Posterior vena cava (tissue), 2 donors: ENCODE measurements at regions not wholly inside any gene's neighbourhood (a gene's known extent, or its start where the extent isn't known, plus 50 kb on each side); places are given as distances from the start of the nearest gene placed in this dataset.
"Not testable (repeated sequence)": the region's sequence is repeated elsewhere in the genome, so short reads cannot be mapped to it uniquely, and the experiment has no call there.

Experiments used
- DNase-seq: peaks from one replicate; pipeline ENCODE4 v3.0.0-alpha.2; 2020; ENCODE audit warnings: low spot score
- intact Hi-C, 2 donors: fragments of 100-400 bp; cut with DNase I; formaldehyde crosslinking; loops; one replicate each; pipeline versions ENCODE4 v1.14.1 to v1.14.2; 2022 to 2023
- donor health status: DM: yes; HTN: yes; CAD: no.
- donor health status: DM: yes; HTN: yes; CAD: no.

DNA sequence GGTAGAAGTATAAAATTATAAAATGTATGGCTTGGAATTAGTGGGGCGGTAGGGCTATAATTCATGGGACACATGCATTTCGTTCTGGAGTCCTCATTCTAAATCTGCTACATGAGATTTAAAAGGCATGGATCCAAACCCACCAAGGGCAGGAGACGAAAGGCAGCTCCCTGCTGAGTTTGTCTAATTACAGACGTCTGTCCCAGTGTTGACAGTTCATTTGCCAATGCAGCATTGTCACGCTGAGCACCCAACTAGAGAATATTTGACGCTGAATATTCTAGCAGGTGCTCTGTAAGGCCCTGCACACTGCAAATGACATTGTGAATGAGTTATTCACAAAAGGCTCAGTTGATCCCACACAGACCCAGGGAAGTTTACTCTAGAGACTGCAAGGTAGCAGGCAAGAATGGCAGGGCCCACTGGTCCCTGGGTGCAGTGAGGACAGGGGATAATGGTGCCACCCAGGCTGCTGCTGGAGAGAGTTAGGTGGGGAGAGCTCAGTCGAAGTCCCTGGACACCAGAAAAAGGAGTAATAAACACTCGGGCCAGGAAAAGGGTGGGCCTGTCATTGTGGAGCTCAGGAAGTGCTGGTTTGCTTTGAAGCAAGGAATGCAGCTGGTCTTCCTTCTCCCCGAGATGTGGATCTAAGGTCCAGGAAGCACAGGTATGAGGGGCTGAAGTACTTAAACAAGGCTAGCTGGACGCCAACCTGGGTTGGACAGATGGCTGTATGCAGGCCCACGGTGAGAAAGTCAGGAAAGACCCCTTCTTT, 75.0 kb upstream of the JCAD start:
- intact Hi-C loops: no loop called here
- DNase-seq: no peak

DNA sequence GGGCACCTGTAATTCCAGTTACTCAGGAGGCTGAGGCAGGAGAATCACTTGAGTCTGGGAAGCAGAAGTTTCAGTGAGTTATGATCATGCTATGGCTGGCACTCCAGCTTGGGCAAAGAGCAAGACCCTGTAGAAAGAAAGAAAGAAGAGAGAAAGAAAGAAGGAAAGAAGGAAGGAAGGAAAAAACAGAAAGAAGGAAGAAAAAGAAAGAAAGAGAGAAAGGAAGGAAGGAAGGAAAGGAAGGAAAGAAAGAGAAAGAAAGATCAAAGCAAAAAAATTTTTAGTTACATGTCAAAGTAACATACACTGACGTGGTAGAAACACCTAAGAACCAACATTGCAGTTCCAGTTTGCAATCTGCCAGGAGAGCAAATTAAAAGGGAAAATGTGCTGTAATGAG, 73.8 kb upstream of the JCAD start:
- intact Hi-C loops: no loop called here
- DNase-seq: no peak

DNA sequence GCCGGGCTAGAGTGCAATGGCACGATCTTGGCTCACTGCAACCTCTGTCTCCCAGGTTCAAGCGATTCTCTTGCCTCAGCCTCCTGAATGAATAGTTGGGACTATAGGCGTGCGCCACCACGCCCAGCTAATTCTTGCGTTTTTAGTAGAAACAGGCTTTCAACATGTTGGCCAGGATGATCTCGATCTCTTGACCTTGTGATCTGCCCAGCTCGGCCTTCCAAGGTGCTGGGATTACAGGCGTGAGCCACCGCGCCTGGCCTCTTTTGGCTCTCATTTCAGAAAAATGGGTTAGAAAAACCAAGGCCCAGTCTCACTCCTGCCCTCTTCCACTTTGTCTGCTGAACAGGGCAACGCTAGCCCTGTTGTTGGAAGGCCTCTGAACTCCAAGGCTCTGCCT, 72.0 kb upstream of the JCAD start:
- DNase-seq, intact Hi-C loops: not testable (repeated sequence)

DNA sequence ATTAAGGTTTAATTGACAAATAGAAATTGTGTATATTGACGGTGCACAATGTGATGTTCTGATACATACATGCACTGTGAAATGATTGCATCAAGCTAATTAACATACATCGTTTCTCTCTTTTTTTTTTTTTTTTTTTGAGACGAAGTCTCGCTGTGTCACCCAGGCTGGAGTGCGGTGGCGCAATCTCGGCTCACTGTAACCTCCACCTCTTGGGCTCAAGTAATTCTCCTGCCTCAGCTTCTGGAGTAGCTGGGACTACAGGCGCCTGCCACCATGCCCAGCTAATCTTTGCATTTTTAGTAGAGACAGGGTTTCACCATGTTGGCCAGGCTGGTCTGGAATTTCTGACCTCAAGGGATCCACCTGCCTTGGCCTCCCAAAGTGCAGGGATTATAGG, 69.9 kb upstream of the JCAD start:
- intact Hi-C loops, DNase-seq: not testable (repeated sequence)

DNA sequence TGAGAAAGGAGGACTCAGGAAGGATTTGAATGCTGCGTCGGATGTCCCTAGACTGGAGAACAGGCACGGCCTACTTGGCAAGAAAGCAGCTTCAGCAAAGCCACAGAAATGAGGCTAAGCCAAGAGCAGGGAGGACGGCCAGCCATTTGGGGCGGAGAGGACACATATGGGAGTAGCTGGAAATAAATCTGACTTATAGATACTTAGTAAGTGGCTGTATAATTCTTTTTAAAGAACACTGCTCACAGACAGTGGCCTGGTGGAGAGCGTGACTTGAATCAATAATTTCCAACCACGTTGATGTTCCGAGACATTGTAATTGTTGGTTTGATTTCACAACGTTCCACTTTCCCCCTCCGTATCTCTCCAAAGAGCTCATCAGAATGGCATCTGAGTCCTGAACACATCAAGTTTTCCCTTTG, 67.7 kb upstream of the JCAD start:
- DNase-seq: no peak
- intact Hi-C loops: no loop called here

DNA sequence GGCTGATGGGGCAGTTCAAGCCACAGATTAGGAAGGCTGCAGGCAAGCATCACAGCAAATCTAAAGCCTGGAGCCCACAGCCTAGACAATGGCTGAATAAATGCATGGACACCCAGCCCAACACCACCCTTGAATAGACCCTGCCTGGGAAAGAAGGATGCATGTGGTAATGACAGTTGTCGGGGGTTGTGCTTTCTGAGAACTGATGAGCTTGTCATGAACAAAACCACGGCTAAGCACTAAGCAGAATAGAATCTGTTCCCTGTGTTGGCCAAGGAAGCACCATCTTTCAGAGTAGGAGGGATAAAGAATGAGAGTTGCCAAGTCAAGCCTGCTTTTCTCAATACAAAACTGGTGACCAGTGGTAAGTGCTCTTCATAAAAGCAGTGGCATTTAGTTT, 66.1 kb upstream of the JCAD start:
- no peak for DNase-seq
- intact Hi-C loops: no loop called here

DNA sequence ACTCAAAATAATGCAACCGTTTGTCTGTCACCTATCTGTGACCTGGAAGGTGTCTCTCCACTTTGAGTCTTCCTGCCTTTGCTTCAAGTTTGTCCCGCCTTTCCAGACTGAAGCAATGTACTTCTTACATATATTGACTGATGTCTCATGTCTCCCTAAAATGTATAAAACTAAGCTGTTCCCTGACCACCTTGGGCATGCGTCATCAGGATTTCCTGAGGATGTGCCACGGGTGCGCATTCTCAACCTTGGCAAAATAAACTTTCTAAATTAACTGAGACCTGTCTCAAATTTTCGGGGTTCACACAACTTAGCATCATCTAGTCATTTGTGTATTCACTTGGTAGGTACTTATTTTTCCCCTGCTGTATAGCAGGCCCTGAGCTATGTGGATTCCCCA, 65.3 kb upstream of the JCAD start:
- DNase-seq: no peak
- intact Hi-C loops: no loop called here

DNA sequence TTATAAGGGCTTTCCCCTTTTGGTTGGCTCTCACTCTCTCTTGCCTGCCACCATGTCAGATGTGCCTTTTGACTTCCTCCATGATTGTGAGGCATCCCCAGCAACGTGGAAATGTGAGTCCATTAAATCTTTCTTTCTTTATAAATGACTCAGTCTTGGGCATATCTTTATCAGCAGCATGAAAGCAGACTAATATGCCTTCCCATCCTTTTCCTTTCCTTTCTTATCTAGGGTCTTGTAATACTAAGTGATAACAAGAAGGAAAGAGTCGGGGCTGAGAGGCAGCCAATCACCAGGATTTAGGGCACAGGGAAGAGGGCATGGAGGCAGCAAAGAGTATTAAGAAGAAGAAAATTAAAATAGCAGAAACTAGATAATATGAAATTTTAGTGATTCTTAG, 62.0 kb upstream of the JCAD start:
- intact Hi-C loops: no loop called here
- DNase-seq: no peak

DNA sequence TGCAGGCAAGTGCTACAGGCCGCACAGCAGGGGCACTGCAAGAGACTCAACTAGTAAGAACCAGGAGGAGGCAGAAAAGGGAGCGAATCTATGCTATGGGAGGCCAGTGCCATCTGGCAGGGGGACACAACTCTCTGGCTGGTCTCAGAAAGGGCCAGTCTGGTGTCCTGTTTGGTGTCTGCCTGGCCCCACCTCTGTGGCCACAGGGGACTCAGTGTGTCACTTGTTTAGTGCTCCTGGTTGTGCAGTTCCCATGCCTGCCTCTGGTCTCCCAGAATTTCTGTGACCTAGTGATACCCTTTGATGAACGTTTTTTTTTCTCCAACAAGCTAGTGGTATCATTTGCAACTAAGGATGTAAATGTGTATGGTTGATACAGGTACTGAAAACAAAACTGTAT, 59.2 kb upstream of the JCAD start:
- intact Hi-C loops: loop anchor here in 1 of 2 donors (10.0 kb wide), 1 partner anchor 74 kb away; no protein-coding TSS in a partner anchor
- no peak for DNase-seq

DNA sequence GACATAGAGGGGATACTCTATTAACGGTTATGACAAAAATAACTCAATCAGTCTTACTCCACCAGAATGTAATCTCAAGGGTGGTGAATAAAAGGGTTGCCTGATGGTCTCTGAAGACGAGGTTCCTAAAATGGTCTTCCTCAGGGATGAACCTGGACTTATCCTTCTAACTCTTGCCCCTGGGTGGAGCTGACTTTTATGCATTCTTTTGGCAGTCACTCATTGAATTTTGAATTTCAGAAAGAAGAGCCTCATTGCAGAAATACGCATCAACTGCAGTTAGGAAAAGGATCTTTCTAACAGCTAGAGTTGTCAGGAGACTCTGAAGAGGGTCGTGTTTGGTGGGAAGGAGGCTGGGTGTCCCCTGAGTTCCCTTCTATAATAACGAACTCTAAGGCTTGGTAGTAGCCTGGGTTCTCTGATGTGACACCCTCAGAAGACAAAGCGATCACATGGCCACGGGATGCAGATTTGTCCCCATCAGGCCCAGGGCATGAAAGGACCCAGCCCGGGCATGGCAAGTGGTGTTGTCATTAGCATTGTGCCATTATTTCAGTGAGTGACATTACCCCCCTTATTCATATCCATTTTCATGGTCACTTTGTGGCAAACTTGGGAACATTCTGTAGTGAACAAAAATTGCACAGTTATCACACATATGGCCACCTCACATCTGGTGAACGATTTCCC, 58.6 kb upstream of the JCAD start:
- intact Hi-C loops: loop anchor here in 1 of 2 donors (10.0 kb wide), 1 partner anchor 73 kb away; no protein-coding TSS in a partner anchor
- no peak for DNase-seq

DNA sequence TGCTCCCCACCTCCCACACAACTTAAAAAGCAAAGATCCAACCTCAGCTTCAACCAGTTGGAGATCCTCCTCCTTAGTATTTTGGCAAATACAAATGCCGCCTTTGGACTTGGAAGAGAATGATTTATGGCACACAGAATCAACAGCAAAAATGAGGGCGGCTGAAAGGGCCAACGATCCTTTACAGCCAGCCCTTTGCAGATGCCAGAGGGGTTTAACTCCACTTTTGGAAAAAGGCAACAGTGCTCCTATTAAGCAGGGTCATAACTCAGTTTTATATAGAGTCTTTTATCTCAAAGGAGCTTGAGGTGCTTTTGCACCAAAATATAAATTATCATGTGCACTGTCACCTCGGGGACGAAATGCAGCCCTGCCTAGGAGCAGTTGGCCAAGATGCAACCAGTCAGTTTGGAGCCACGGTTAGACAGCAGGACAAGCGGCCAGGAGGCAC, 56.7 kb upstream of the JCAD start:
- no peak for DNase-seq

DNA sequence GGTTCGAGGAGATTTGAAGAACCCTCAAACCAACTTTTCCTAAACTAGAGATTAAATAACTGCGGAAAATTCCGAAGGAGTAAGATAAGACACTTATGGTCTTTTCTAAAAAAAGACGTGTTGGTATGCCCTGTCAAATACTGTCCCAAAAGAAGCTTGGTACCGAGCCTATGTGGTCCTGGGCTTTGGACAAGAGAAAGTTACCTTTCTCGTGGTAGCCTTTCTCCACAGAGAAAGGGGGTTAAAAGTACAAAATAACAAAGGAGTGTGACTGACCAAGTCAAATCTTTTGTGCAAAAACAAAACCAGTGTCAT, 56.2 kb upstream of the JCAD start:
- no peak for DNase-seq
- intact Hi-C loops: loop anchor here in 1 of 2 donors (10.0 kb wide), 1 partner anchor 71 kb away; no protein-coding TSS in a partner anchor

More for the DNA sequence above, 56.7 kb upstream of the JCAD start:
- intact Hi-C loops: loop anchor here in 1 of 2 donors (10.0 kb wide), 1 partner anchor 71 kb away; no protein-coding TSS in a partner anchor

DNA sequence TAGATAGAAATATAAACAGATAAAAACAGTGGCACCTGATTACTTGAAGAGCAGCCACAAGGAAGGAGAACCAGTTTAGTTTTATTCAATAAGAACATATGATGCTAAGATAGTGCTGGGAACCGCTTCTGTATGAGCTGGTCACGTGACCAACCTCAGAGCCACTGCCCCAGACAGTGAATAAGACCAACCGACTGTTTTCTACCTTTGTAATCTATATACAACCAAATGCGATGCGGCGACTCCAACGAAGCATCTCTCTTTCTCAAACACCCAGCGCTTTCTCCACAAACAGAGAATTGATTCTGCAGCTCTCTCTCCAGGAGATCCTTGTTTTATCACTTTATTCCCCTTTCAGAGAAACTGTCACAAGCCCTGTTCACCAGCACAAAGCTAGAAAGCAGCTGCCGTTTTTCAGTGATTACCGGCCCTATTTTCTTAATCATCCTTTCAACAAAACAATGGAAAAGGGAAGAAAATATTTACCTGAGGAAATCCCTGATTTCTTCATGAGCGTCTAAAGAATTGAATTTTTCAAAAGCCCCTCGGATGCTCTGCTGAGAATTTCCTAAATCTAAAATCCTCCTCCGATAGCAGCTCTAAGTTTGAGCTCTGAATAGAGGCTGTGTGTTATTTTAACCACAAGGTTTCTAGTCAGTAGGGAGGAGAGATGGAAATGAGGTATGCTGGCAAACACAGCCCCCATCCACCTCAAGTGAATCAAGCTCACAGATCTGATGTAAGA, 55.7 kb upstream of the JCAD start:
- no peak for DNase-seq
- intact Hi-C loops: loop anchor here in 1 of 2 donors (10.0 kb wide), 1 partner anchor 70 kb away; no protein-coding TSS in a partner anchor

DNA sequence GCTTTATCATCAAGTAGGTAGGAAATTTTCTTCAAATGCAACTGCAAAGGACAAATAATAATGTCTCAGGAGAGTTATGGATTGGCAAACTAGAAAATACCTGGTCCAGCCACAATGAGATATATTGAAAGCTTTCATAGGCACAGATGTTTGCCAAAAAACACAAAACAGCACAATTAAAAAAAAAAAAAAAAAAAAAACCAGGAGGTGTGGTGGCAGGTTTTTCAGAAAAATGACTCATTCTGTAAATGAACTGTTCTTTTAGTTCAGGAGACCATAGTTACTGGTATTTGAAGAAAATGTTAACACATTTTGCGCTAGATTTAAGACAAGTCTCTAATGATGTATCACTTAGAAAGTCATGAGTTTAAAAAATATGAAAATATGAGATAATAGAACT, 55.0 kb upstream of the JCAD start:
- DNase-seq: no peak
- intact Hi-C loops: loop anchor here in 1 of 2 donors (10.0 kb wide), 1 partner anchor 70 kb away; no protein-coding TSS in a partner anchor

DNA sequence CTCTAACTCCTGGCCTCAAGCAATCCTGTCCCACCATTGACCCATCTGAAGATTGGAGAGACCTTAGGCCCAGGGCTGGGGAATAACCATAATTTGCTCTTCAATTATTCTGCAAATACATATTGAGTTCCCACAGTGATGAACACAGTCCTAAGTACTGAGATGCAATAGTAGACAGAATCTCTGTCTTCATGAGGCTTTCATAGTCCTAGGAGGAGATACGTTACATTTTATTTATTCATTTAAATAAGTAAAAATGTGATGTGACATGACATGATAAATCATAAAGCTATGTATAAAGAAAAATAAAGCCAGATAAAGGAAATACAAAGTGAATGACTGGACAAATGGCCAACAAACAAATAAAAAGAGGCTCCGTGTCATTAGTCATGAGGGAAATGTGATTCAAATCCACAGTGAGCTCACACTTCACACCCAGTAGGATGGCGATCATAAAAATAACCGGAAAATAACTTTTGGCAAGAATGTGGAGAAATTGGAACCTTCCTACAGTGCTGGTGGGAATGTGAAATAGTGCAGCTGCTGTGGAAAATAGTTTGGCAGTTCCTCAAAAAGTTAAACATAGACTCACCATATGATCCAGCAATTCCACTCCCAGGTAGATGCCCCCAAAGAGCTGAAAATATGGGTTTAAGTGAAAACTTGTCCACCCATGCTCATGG, 52.1 kb upstream of the JCAD start:
- intact Hi-C loops: loop anchor here in 1 of 2 donors (10.0 kb wide), 1 partner anchor 67 kb away; no protein-coding TSS in a partner anchor
- no peak for DNase-seq
